GM12878 (cell line): ENCODE measurements at regions not wholly inside any gene's neighbourhood (a gene's known extent, or its start where the extent isn't known, plus 50 kb on each side); places are given as distances from the start of the nearest gene placed in this dataset.

Experiments used
- ATAC-seq: fragments of 200-7000 bp; cut with Tn5 transposase; 3 replicates; pipeline ENCODE4 v1.9.1; 2020; ENCODE audit warnings: mild to moderate bottlenecking, moderate library complexity
- BruUV-seq: library from RNA; stranded (reverse); fragments of 400-500 nt; replicated peaks from 2 replicates; lab custom pipeline; 2021; lab: Mats Ljungman, UMichigan
- CTCF ChIA-PET: fragments of 300-600 bp; sonication (Branson Sonifier 250); formaldehyde crosslinking; extraction: SDS; loops from one replicate; lab custom pipeline; 2021; ENCODE audit warnings: inconsistent platforms; lab: Yijun Ruan, JAX
- POLR2A ChIA-PET: fragments of 350-600 bp; formaldehyde crosslinking; extraction: SDS; loops from one replicate; lab custom pipeline; 2021; ENCODE audit warnings: inconsistent platforms; lab: Charles Lee
- RAD21 ChIA-PET: fragments of 300-600 bp; sonication (Branson Sonifier 250); formaldehyde crosslinking; loops from one replicate; lab custom pipeline; 2023; ENCODE audit warnings: antibody characterized with exemption; ENCODE audit not compliant: unreplicated experiment; lab: Charles Lee
- SMC1A ChIA-PET: fragments of 300-600 bp; sonication (Branson Sonifier 250); formaldehyde crosslinking; loops from one replicate; lab custom pipeline; 2023; ENCODE audit not compliant: unreplicated experiment, uncharacterized antibody; lab: Charles Lee
- DNase-seq: peaks from one replicate; pipeline ENCODE4 v3.0.0-alpha.2; 2011; ENCODE audit warnings: low read depth, low spot score
- FAIRE-seq: peaks from 3 replicates; lab custom pipeline; 2011; peaks lifted over from hg19 to GRCh38; lab: Jason Lieb, UNC
- H2AFZ ChIP-seq: 2 replicates; pipeline ENCODE4 v1.6.0; 2011; ENCODE audit warnings: low read depth, low read length, control low read depth; ENCODE audit not compliant: control insufficient read depth
- H3K27ac ChIP-seq: 2 replicates; pipeline ENCODE4 v1.5.1; 2011; ENCODE audit warnings: control low read depth; ENCODE audit not compliant: control insufficient read depth, insufficient read depth
- H3K27me3 ChIP-seq, 2 experiments: replicated peaks in 1 of 2; 2 replicates each; pipeline versions ENCODE4 v1.6.0 to v1.6.1; 2011; ENCODE audit warnings: low read length in 1 of 2; ENCODE audit not compliant: control insufficient read depth in 2 of 2, insufficient read depth in 2 of 2
- H3K36me3 ChIP-seq, 2 experiments: 2 replicates each; pipeline ENCODE4 v1.5.1; 2011; ENCODE audit warnings: low read length in 1 of 2; ENCODE audit not compliant: control insufficient read depth in 2 of 2, insufficient read depth in 2 of 2
- H3K4me1 ChIP-seq: 2 replicates; pipeline ENCODE4 v1.6.1; 2011; ENCODE audit warnings: mild to moderate bottlenecking, low read length, moderate library complexity, mixed read lengths; ENCODE audit not compliant: control insufficient read depth, insufficient read depth
- H3K4me2 ChIP-seq: 2 replicates; pipeline ENCODE4 v1.6.0; 2011; ENCODE audit warnings: control low read depth; ENCODE audit not compliant: control insufficient read depth, insufficient read depth
- H3K4me3 ChIP-seq: fragments of 200-600 bp; sonication (generic); 2 replicates; pipeline ENCODE4 v1.5.1; 2016
- H3K79me2 ChIP-seq: 2 replicates; pipeline ENCODE4 v1.6.0; 2011; ENCODE audit warnings: low read length; ENCODE audit not compliant: control insufficient read depth, insufficient read depth
- H3K9ac ChIP-seq: 2 replicates; pipeline ENCODE4 v1.8.0; 2011; ENCODE audit warnings: low read length, control low read depth, mixed read lengths; ENCODE audit not compliant: control insufficient read depth, insufficient read depth
- H3K9me3 ChIP-seq: replicated peaks from 3 replicates; pipeline ENCODE4 v1.5.1; 2011; ENCODE audit warnings: mild to moderate bottlenecking, low read length; ENCODE audit not compliant: control insufficient read depth, insufficient read depth
- H4K20me1 ChIP-seq: 2 replicates; pipeline ENCODE4 v1.6.0; 2011; ENCODE audit not compliant: control insufficient read depth, insufficient read depth
- BCLAF1 ChIP-seq: fragments of 450-650 bp; IDR thresholded peaks from 2 replicates; pipeline ENCODE4 v1.6.1; 2017; ENCODE audit warnings: antibody characterized with exemption, mild to moderate bottlenecking, moderate library complexity
- DPF2 ChIP-seq: fragments of 450-650 bp; IDR thresholded peaks from 2 replicates; pipeline ENCODE4 v1.6.1; 2017; ENCODE audit warnings: mild to moderate bottlenecking
- HDAC6 ChIP-seq: fragments of 200-600 bp; sonication (generic); IDR thresholded peaks from one replicate; pipeline ENCODE4 v1.8.0; 2017; ENCODE audit warnings: antibody characterized with exemption; ENCODE audit not compliant: unreplicated experiment
- HDGF ChIP-seq: fragments of 450-650 bp; IDR thresholded peaks from 2 replicates; pipeline ENCODE4 v1.6.1; 2016; ENCODE audit warnings: antibody characterized with exemption
- MEF2A ChIP-seq: IDR thresholded peaks from 2 replicates; pipeline ENCODE4 v1.6.1; 2011; ENCODE audit warnings: low read depth, mild to moderate bottlenecking, low read length, moderate library complexity; ENCODE audit not compliant: insufficient read depth
- NR2C1 ChIP-seq: fragments of 450-650 bp; IDR thresholded peaks from 2 replicates; pipeline ENCODE4 v1.6.1; 2017; ENCODE audit warnings: antibody characterized with exemption, mild to moderate bottlenecking, moderate library complexity
- POLR2A ChIP-seq: IDR thresholded peaks from 2 replicates; pipeline ENCODE4 v1.6.1; 2011; ENCODE audit warnings: low read depth, mild to moderate bottlenecking, low read length
- SMAD5 ChIP-seq: IDR thresholded peaks from 2 replicates; pipeline ENCODE4 v1.6.1; 2016; ENCODE audit warnings: antibody characterized with exemption, low read depth
- SRF ChIP-seq, 2 experiments: IDR thresholded peaks; 2 replicates each; pipeline ENCODE4 v1.6.1; 2011; ENCODE audit warnings: low read depth in 2 of 2, low read length in 2 of 2, mild to moderate bottlenecking in 1 of 2, moderate library complexity in 1 of 2
- ZNF592 ChIP-seq: fragments of 450-650 bp; IDR thresholded peaks from 2 replicates; pipeline ENCODE4 v1.6.1; 2017; ENCODE audit warnings: mild to moderate bottlenecking, moderate library complexity
- WGBS: methylation state at CpG from one replicate; pipeline ENCODE4 v1.1.6; 2016; ENCODE audit warnings: low lambda C conversion rate; ENCODE audit not compliant: insufficient replicate concordance, insufficient coverage; ENCODE audit errors: missing lambda C conversion rate; 5-methylcytosine and 5-hydroxymethylcytosine counted together
- in situ Hi-C: fragments of 300-500 bp; cut with MboI; formaldehyde crosslinking; loops from 9 replicates; pipeline ENCODE4 v1.14.3; 2018; ENCODE audit warnings: mixed read lengths
- intact Hi-C: fragments of 100-400 bp; cut with micrococcal nuclease; formaldehyde crosslinking; loops from one replicate; pipeline ENCODE4 v1.14.2; 2022; ENCODE audit not compliant: unreplicated experiment
- TF ChIP-seq, protein P1 (sequence below): fragments of 450-650 bp; IDR thresholded peaks from 2 replicates; pipeline ENCODE4 v1.6.1; 2014; ENCODE audit warnings: mild to moderate bottlenecking

- no TSS peak for BruUV-seq
- Histone ChIP-seq H3K36me3 (no peaks in the 10 kb centered on the region), H3K4me1 (no peaks in the 10 kb centered on the region), H3K79me2 (no peaks in the 10 kb centered on the region), H4K20me1 (no peaks in the 10 kb centered on the region), H3K4me2 (no peak overlapping the region), H3K27me3 (no peaks in the 10 kb centered on the region; a peak in 1 of 4 replicates), H3K27ac (no peak overlapping the region), H3K4me3 (no peak overlapping the region), H2AFZ (no peak overlapping the region), H3K9ac (no peak overlapping the region), H3K9me3 (no peaks in the 10 kb centered on the region)
- intact Hi-C loops (no loop called here), in situ Hi-C loops (no loop called here)
- ChIA-PET RAD21 (no interaction called here), SMC1A (interaction anchor here (0.6 kb wide), 2 partner anchors 25 to 40 kb away, joined by 3 to 4 read pairs; no protein-coding TSS in a partner anchor), POLR2A (interaction anchor here (1.1 kb wide), 1 partner anchor 9 kb away, joined by 3 read pairs; no protein-coding TSS in a partner anchor), CTCF (no interaction called here)
- 7% methylated on average over 4 of the region's 5 CpGs for WGBS
- TF ChIP-seq SMAD5 = no peak
- TF ChIP-seq, protein P1, sequence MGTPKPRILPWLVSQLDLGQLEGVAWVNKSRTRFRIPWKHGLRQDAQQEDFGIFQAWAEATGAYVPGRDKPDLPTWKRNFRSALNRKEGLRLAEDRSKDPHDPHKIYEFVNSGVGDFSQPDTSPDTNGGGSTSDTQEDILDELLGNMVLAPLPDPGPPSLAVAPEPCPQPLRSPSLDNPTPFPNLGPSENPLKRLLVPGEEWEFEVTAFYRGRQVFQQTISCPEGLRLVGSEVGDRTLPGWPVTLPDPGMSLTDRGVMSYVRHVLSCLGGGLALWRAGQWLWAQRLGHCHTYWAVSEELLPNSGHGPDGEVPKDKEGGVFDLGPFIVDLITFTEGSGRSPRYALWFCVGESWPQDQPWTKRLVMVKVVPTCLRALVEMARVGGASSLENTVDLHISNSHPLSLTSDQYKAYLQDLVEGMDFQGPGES = no peak
- no peak for TF ChIP-seq HDGF
- no peak for FAIRE-seq
- ATAC-seq = no peak
- no peak for DNase-seq
Observed at GRCh38 chr2:21279525-21279924, 155.8 kb downstream of the TDRD15 start.

DNA sequence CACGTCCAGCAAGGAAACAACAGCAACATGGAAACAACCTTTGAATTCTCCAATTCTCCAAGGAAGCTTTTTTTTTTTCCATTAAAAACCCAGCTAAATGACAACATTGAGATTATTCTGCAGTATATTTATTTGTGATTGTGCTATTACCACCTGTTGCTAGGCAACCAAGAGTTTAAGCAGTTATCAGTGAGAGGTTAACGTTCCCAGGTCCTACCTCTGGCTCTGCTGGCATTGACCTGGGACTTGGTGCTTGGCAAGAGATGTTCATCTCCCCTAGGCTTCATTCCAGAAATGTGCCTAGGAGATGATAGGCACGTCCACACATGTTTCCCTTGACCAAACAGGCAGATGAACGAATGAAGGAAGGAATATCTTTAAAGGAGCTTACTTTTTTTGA lies 157.0 kb downstream of the TDRD15 start:
- H3K27me3 ChIP-seq = no peaks in the 10 kb centered on the region; a peak in 1 of 4 replicates
- in situ Hi-C loops (no loop called here), intact Hi-C loops (no loop called here)
- ATAC-seq (no peak), FAIRE-seq (no peak), DNase-seq (no peak)
- no peaks in the 10 kb centered on the region for H4K20me1 ChIP-seq
- H3K27ac ChIP-seq = no peak overlapping the region
- H3K36me3 ChIP-seq = no peaks in the 10 kb centered on the region
- SMC1A ChIA-PET = no interaction called here
- CTCF ChIA-PET = interaction anchor here (1.0 kb wide), 1 partner anchor 34 kb away, joined by 3 read pairs; no protein-coding TSS in a partner anchor
- H3K4me3 ChIP-seq = no peak overlapping the region
- H2AFZ ChIP-seq = no peak overlapping the region
- H3K9ac ChIP-seq = no peak overlapping the region
- TF ChIP-seq ZNF592 (no peak), MEF2A (no peak), NR2C1 (no peak), POLR2A (no peak), SRF (IDR thresholded peaks at IDR 0.05; ENCODE audit: low read depth in 2 of 2, low read length in 2 of 2) (no peak), HDAC6 (no peak), DPF2 (no peak), BCLAF1 (no peak)
- RAD21 ChIA-PET = no interaction called here
- POLR2A ChIA-PET = no interaction called here
- 8% methylated on average over 4 of the region's 4 CpGs for WGBS
- no TSS peak for BruUV-seq
- no peak overlapping the region for H3K4me2 ChIP-seq
- H3K9me3 ChIP-seq = no peaks in the 10 kb centered on the region
- H3K4me1 ChIP-seq = no peaks in the 10 kb centered on the region
- H3K79me2 ChIP-seq = no peaks in the 10 kb centered on the region
